Endothelial cell of umbilical vein (primary cell): ENCODE measurements at regions not wholly inside any gene's neighbourhood (a gene's known extent, or its start where the extent isn't known, plus 50 kb on each side); places are given as distances from the start of the nearest gene placed in this dataset.

ENCODE experiments used
- BruUV-seq: library from RNA; stranded (reverse); fragments of 400-500 nt; replicated peaks from 2 replicates; lab custom pipeline; 2021; lab: Mats Ljungman, UMichigan
- CTCF ChIA-PET: fragments of 300-600, 350-600 bp; sonication (Branson Sonifier 250); formaldehyde crosslinking; loops from one replicate; lab custom pipeline; 2021; ENCODE audit warnings: antibody characterized with exemption, inconsistent platforms; lab: Charles Lee
- POLR2A ChIA-PET: fragments of 300-600, 350-600 bp; sonication (Branson Sonifier 250); formaldehyde crosslinking; loops from one replicate; lab custom pipeline; 2021; ENCODE audit warnings: antibody characterized with exemption, inconsistent platforms; lab: Charles Lee
- DNase-seq: peaks from one replicate; pipeline ENCODE4 v3.0.0-alpha.2; 2011; ENCODE audit warnings: low read depth, low spot score
- FAIRE-seq: peaks from 2 replicates; lab custom pipeline; 2011; peaks lifted over from hg19 to GRCh38; lab: Jason Lieb, UNC
- H2AFZ ChIP-seq: 2 replicates; pipeline ENCODE4 v1.6.0; 2012; ENCODE audit warnings: low read depth, low read length, control low read depth, inconsistent platforms
- H3K27ac ChIP-seq: 2 replicates; pipeline ENCODE4 v1.5.1; 2011; ENCODE audit warnings: low read depth, mild to moderate bottlenecking, control low read depth, low read length, moderate library complexity; ENCODE audit not compliant: insufficient read depth
- H3K27me3 ChIP-seq, 2 experiments: 2 replicates each; pipeline versions ENCODE4 v1.6.0 to v1.6.1; 2011; ENCODE audit warnings: low read length in 2 of 2, mixed read lengths in 1 of 2; ENCODE audit not compliant: control insufficient read depth in 2 of 2, insufficient read depth in 2 of 2
- H3K36me3 ChIP-seq, 2 experiments: 2 replicates in 1 of 2; 3 replicates in 1 of 2; pipeline ENCODE4 v1.5.1; 2011; ENCODE audit warnings: low read length in 2 of 2, mild to moderate bottlenecking in 1 of 2, moderate library complexity in 1 of 2; ENCODE audit not compliant: control insufficient read depth in 2 of 2, insufficient read depth in 2 of 2; ENCODE audit errors: extremely low read depth in 1 of 2
- H3K4me1 ChIP-seq: 3 replicates; pipeline ENCODE4 v1.5.1; 2011; ENCODE audit warnings: mild to moderate bottlenecking, low read length; ENCODE audit not compliant: control insufficient read depth, insufficient read depth; ENCODE audit errors: extremely low read depth
- H3K4me2 ChIP-seq: 2 replicates; pipeline ENCODE4 v1.6.1; 2011; ENCODE audit warnings: low read length, control low read depth, mixed read lengths; ENCODE audit not compliant: insufficient read depth
- H3K4me3 ChIP-seq, 3 experiments: fragments of 200-600 bp in 1 of 3; sonication (generic), shearing (Covaris generic) in 1 of 3; replicated peaks in 1 of 3; 2 replicates each; pipeline ENCODE4 v1.5.1; 2011 to 2016; ENCODE audit warnings: control low read depth in 3 of 3, low read length in 3 of 3, mild to moderate bottlenecking in 2 of 3, inconsistent platforms in 1 of 3, low read depth in 1 of 3, moderate library complexity in 1 of 3; ENCODE audit not compliant: insufficient read depth in 1 of 3
- H3K79me2 ChIP-seq: 2 replicates; pipeline ENCODE4 v1.6.0; 2012; ENCODE audit warnings: low read length, inconsistent platforms; ENCODE audit not compliant: control insufficient read depth, insufficient read depth
- H3K9ac ChIP-seq: replicated peaks from 2 replicates; pipeline ENCODE3; 2011; ENCODE audit warnings: low read length, control low read depth; ENCODE audit not compliant: insufficient read depth; ENCODE audit errors: extremely low read depth
- H3K9me1 ChIP-seq: replicated peaks from 3 replicates; pipeline ENCODE4 v1.6.0; 2011; ENCODE audit warnings: mild to moderate bottlenecking, low read length; ENCODE audit not compliant: control insufficient read depth, insufficient read depth; ENCODE audit errors: extremely low read depth
- H3K9me3 ChIP-seq: replicated peaks from 2 replicates; pipeline ENCODE4 v1.5.1; 2012; ENCODE audit warnings: low read length, inconsistent platforms; ENCODE audit not compliant: control insufficient read depth, insufficient read depth
- H4K20me1 ChIP-seq: replicated peaks from 2 replicates; pipeline ENCODE3; 2011; ENCODE audit warnings: mild to moderate bottlenecking, low read length; ENCODE audit not compliant: control insufficient read depth, insufficient read depth; ENCODE audit errors: extremely low read depth
- EZH2 ChIP-seq: IDR thresholded peaks from 2 replicates; pipeline ENCODE4 v1.6.1; 2012; ENCODE audit warnings: borderline replicate concordance, low read depth, mild to moderate bottlenecking, moderate library complexity, low read length, inconsistent platforms; ENCODE audit not compliant: severe bottlenecking
- FOS ChIP-seq: IDR thresholded peaks from 2 replicates; pipeline ENCODE4 v1.6.1; 2011; ENCODE audit warnings: mild to moderate bottlenecking, low read length, moderate library complexity, borderline replicate concordance; ENCODE audit not compliant: insufficient read depth
- GATA2 ChIP-seq: IDR thresholded peaks from 2 replicates; pipeline ENCODE4 v1.7.0; 2011; ENCODE audit warnings: low read depth, mild to moderate bottlenecking, moderate library complexity, mixed read lengths, low read length; ENCODE audit not compliant: insufficient read length, insufficient read depth
- JUN ChIP-seq: IDR thresholded peaks from 2 replicates; pipeline ENCODE4 v1.6.1; 2011; ENCODE audit warnings: borderline replicate concordance, low read depth; ENCODE audit not compliant: insufficient read length, insufficient read depth
- MYC ChIP-seq: IDR thresholded peaks from one replicate; pipeline ENCODE4 v1.6.1; 2011; ENCODE audit warnings: mild to moderate bottlenecking, low read depth, low read length
- POLR2A ChIP-seq: IDR thresholded peaks from 2 replicates; pipeline ENCODE4 v1.6.1; 2012; ENCODE audit warnings: low read depth, mild to moderate bottlenecking, control low read depth, low read length
- POLR2AphosphoS5 ChIP-seq: IDR thresholded peaks from 2 replicates; pipeline ENCODE4 v1.6.1; 2012; ENCODE audit warnings: low read depth, mild to moderate bottlenecking, control low read depth, low read length, moderate library complexity; ENCODE audit not compliant: insufficient read depth
- dilution Hi-C: fragments of 300-500 bp; cut with MboI; formaldehyde crosslinking; loops from one replicate; pipeline ENCODE4 v1.15.0; 2019; ENCODE audit warnings: low sequenced_read_pairs; ENCODE audit not compliant: extremely low pct_ligation_motif_present
- intact Hi-C: fragments of 100-400 bp; cut with micrococcal nuclease; formaldehyde crosslinking; loops from one replicate; pipeline ENCODE4 v1.10.0; 2022
- TF ChIP-seq, protein P1 (sequence below): IDR thresholded peaks from 2 replicates; pipeline ENCODE4 v1.6.1; 2011; ENCODE audit not compliant: insufficient read depth, insufficient read length
- TF ChIP-seq, protein P2 (sequence below), 2 donors: IDR thresholded peaks; 1 replicate in 1 of 2; 2 replicates in 1 of 2; pipeline ENCODE4 v1.5.1; 2011; ENCODE audit warnings: low read length in 2 of 2, mild to moderate bottlenecking in 2 of 2, moderate library complexity in 2 of 2, control low read depth in 1 of 2, inconsistent platforms in 1 of 2, low read depth in 1 of 2; ENCODE audit not compliant: insufficient read depth in 1 of 2; ENCODE audit errors: extremely low read depth in 1 of 2

DNA sequence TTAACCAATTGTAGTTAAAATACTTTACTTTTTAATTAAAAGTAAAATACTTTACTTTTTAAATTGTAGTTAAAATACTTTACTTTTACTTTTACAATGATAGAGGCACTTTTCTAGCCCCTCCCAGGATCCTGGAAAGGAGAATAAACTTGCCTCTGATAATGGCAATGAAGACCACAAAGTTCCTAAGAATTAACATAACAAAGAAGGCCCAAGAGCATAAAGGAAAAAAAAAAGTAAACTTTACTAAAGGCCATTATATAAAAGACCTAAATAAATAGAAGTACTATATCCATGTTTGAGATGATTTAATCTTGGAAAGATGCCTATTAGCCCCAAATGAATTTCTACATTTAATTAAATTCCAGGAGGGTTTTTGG, 129.1 kb upstream of the THY1 start:
- Histone ChIP-seq H3K27me3 (no peaks in the 10 kb centered on the region), H4K20me1 (no peaks in the 10 kb centered on the region), H3K36me3 (no peaks in the 10 kb centered on the region), H3K9me1 (no peaks in the 10 kb centered on the region), H3K79me2 (no peaks in the 10 kb centered on the region), H3K9me3 (no peaks in the 10 kb centered on the region), H2AFZ (no peak overlapping the region), H3K9ac (no peak overlapping the region), H3K4me2 (no peak overlapping the region), H3K4me1 (no peaks in the 10 kb centered on the region), H3K27ac (no peak overlapping the region), H3K4me3 (no peak overlapping the region)
- FAIRE-seq, result no peak
- TF ChIP-seq, protein P1, sequence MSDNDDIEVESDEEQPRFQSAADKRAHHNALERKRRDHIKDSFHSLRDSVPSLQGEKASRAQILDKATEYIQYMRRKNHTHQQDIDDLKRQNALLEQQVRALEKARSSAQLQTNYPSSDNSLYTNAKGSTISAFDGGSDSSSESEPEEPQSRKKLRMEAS, result no peak
- no peak for TF ChIP-seq EZH2
- TF ChIP-seq FOS, result no peak
- ChIA-PET POLR2A (no interaction called here), CTCF (no interaction called here)
- DNase-seq, result no peak
- intact Hi-C loops (no loop called here), dilution Hi-C loops (no loop called here)
- BruUV-seq, result no TSS peak

DNA sequence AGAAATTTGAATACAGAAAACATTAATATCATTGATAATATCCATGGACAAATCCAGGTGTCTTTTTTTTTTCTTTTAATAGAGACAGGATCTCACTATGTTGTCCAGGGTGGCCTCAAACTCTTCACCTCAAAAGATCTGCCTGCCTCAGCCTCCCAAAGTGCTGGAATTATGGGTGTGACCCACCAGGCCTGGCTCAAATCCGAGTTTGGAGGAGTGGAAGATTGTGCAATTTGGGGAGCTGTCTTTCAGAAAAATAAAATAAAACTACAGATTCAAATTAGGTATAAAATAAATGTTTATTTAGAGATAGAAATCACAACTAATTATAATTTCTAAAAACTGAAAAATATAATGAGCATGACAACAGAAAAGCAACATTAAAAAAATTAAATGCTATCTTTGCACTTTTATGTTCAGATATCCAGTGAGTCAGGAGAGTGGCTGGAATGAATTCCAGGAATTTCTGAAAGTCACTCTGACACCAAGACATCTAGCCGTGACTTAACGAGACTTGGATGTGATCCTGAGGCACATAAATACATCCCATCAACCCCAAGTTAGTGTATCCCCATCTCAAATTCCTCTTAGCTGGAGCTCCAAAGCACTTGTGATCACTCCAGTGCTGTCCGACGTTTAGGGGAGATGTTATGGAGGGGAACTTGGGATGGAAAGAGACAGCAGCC, 128.6 kb upstream of the THY1 start:
- H3K9ac ChIP-seq, result no peak overlapping the region
- no peaks in the 10 kb centered on the region for H3K36me3 ChIP-seq
- intact Hi-C loops, result no loop called here
- no peak for FAIRE-seq
- no peak overlapping the region for H2AFZ ChIP-seq
- DNase-seq, result no peak
- TF ChIP-seq EZH2, result no peak
- TF ChIP-seq, protein P2, sequence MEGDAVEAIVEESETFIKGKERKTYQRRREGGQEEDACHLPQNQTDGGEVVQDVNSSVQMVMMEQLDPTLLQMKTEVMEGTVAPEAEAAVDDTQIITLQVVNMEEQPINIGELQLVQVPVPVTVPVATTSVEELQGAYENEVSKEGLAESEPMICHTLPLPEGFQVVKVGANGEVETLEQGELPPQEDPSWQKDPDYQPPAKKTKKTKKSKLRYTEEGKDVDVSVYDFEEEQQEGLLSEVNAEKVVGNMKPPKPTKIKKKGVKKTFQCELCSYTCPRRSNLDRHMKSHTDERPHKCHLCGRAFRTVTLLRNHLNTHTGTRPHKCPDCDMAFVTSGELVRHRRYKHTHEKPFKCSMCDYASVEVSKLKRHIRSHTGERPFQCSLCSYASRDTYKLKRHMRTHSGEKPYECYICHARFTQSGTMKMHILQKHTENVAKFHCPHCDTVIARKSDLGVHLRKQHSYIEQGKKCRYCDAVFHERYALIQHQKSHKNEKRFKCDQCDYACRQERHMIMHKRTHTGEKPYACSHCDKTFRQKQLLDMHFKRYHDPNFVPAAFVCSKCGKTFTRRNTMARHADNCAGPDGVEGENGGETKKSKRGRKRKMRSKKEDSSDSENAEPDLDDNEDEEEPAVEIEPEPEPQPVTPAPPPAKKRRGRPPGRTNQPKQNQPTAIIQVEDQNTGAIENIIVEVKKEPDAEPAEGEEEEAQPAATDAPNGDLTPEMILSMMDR (IDR thresholded peaks at IDR 0.05; ENCODE audit: extremely low read depth in 1 of 2, insufficient read depth in 1 of 2, low read depth in 1 of 2, low read length in 2 of 2), result no peak
- TF ChIP-seq FOS, result no peak
- no peak for TF ChIP-seq GATA2
- TF ChIP-seq, protein P1, result no peak
- no peak for TF ChIP-seq POLR2A
- no peak for TF ChIP-seq POLR2AphosphoS5
- no peak for TF ChIP-seq MYC
- TF ChIP-seq JUN, result no peak
- no TSS peak for BruUV-seq
- no peaks in the 10 kb centered on the region for H3K4me1 ChIP-seq
- no peaks in the 10 kb centered on the region for H3K27me3 ChIP-seq
- H3K4me3 ChIP-seq, result no peak overlapping the region
- no peaks in the 10 kb centered on the region for H3K9me3 ChIP-seq
- no peaks in the 10 kb centered on the region for H4K20me1 ChIP-seq
- CTCF ChIA-PET, result no interaction called here
- POLR2A ChIA-PET, result no interaction called here
- H3K27ac ChIP-seq, result no peak overlapping the region
- H3K9me1 ChIP-seq, result no peaks in the 10 kb centered on the region
- dilution Hi-C loops, result no loop called here
- H3K79me2 ChIP-seq, result no peaks in the 10 kb centered on the region
- no peak overlapping the region for H3K4me2 ChIP-seq
